Neural progenitor cell (in vitro differentiated cells): ENCODE measurements at regions not wholly inside any gene's neighbourhood (a gene's known extent, or its start where the extent isn't known, plus 50 kb on each side); places are given as distances from the start of the nearest gene placed in this dataset.

Experiments used
- CTCF ChIP-seq: fragments of 200-600 bp; sonication (generic); IDR thresholded peaks from 2 replicates; pipeline ENCODE4 v1.5.1; 2017; ENCODE audit warnings: antibody characterized with exemption, mild to moderate bottlenecking
- EZH2 ChIP-seq: fragments of 200-600 bp; sonication (generic); IDR thresholded peaks from 2 replicates; pipeline ENCODE4 v1.6.1; 2017; ENCODE audit warnings: antibody characterized with exemption, mild to moderate bottlenecking, moderate library complexity

GRCh38 chr10:78346721-78347120 lies 313.1 kb downstream of the RPS24 start:
- TF ChIP-seq CTCF (no peak), EZH2 (no peak)
